HepG2 (cell line): ENCODE measurements at regions not wholly inside any gene's neighbourhood (a gene's known extent, or its start where the extent isn't known, plus 50 kb on each side); places are given as distances from the start of the nearest gene placed in this dataset.

Source experiments
- ATAC-seq: fragments of 200-7000 bp; cut with Tn5 transposase; 3 replicates; pipeline ENCODE4 v1.9.1; 2020; ENCODE audit warnings: mild to moderate bottlenecking, moderate library complexity
- BruUV-seq: library from RNA; stranded (reverse); fragments of 400-500 nt; replicated peaks from 2 replicates; lab custom pipeline; 2021; lab: Mats Ljungman, UMichigan
- CTCF ChIA-PET: fragments of 300-600 bp; formaldehyde crosslinking; extraction: SDS; loops from one replicate; lab custom pipeline; 2021; ENCODE audit warnings: low total read pairs, inconsistent platforms, low intra/inter-chr PET ratio; lab: Yijun Ruan, JAX
- POLR2A ChIA-PET: fragments of 350-600 bp; sonication (Branson Sonifier 250); formaldehyde crosslinking; loops from one replicate; lab custom pipeline; 2020; ENCODE audit warnings: antibody characterized with exemption, inconsistent platforms; lab: Yijun Ruan, JAX
- DNase-seq: peaks from one replicate; pipeline ENCODE4 v3.0.0-alpha.2; 2015; ENCODE audit warnings: low spot score
- FAIRE-seq: peaks from 3 replicates; lab custom pipeline; 2011; peaks lifted over from hg19 to GRCh38; lab: Jason Lieb, UNC
- H2AFZ ChIP-seq: one replicate; pipeline ENCODE4 v1.6.1; 2011; ENCODE audit warnings: low read length, inconsistent platforms
- H3K27ac ChIP-seq: fragments of 300-600 bp; 3 replicates; pipeline ENCODE4 v1.8.0; 2011; ENCODE audit warnings: mixed run types, mild to moderate bottlenecking, mixed read lengths, low read length, inconsistent platforms; ENCODE audit not compliant: insufficient read depth; ENCODE audit errors: extremely low read length
- H3K27me3 ChIP-seq, 2 experiments: fragments of 200-600 bp in 1 of 2; 2 replicates in 1 of 2; 3 replicates in 1 of 2; pipeline versions ENCODE4 v1.6.0 to v1.8.0; 2011; ENCODE audit warnings: low read length in 2 of 2, mild to moderate bottlenecking in 2 of 2, moderate library complexity in 2 of 2, inconsistent platforms in 1 of 2; ENCODE audit not compliant: insufficient read depth in 2 of 2, control insufficient read depth in 1 of 2
- H3K36me3 ChIP-seq, 2 experiments: fragments of 200-600 bp in 1 of 2; replicated peaks in 1 of 2; 2 replicates in 1 of 2; 3 replicates in 1 of 2; pipeline versions ENCODE4 v1.5.1 to v1.8.0; 2011; ENCODE audit warnings: low read length in 2 of 2, inconsistent platforms in 1 of 2; ENCODE audit not compliant: insufficient read depth in 2 of 2, control insufficient read depth in 1 of 2
- H3K4me1 ChIP-seq: 2 replicates; pipeline ENCODE4 v1.5.1; 2012; ENCODE audit warnings: low read length, inconsistent platforms; ENCODE audit not compliant: insufficient read depth
- H3K4me2 ChIP-seq: 2 replicates; pipeline ENCODE4 v1.6.0; 2011; ENCODE audit warnings: low read depth, low read length, inconsistent platforms
- H3K4me3 ChIP-seq, 3 experiments: fragments of 200-600 bp in 1 of 3; sonication (generic), shearing (Covaris generic) in 1 of 3; replicated peaks in 1 of 3; 2 replicates each; pipeline ENCODE4 v1.5.1; 2011 to 2016; ENCODE audit warnings: low read length in 3 of 3, inconsistent platforms in 2 of 3, low read depth in 2 of 3, mild to moderate bottlenecking in 2 of 3, control low read depth in 1 of 3, mixed read lengths in 1 of 3; ENCODE audit not compliant: insufficient read depth in 1 of 3
- H3K79me2 ChIP-seq: one replicate; pipeline ENCODE4 v1.6.1; 2011; ENCODE audit warnings: low read length, inconsistent platforms; ENCODE audit not compliant: insufficient read depth
- H3K9ac ChIP-seq: 2 replicates; pipeline ENCODE4 v1.6.0; 2011; ENCODE audit warnings: mild to moderate bottlenecking, low read depth, low read length, inconsistent platforms; ENCODE audit not compliant: insufficient read depth
- H3K9me3 ChIP-seq: 2 replicates; pipeline ENCODE4 v1.5.1; 2012; ENCODE audit warnings: mild to moderate bottlenecking, low read length
- H4K20me1 ChIP-seq: 2 replicates; pipeline ENCODE4 v1.6.0; 2011; ENCODE audit warnings: inconsistent platforms, mild to moderate bottlenecking, low read length, moderate library complexity; ENCODE audit not compliant: insufficient read depth
- ATF5 ChIP-seq: sonication (generic); formaldehyde crosslinking; IDR thresholded peaks from 2 replicates; pipeline ENCODE4 v1.4.0; 2020; ENCODE audit warnings: mild to moderate bottlenecking, low read depth, missing genetic modification reagents
- CENPX ChIP-seq: sonication (generic); formaldehyde crosslinking; IDR thresholded peaks from 2 replicates; pipeline ENCODE4 v1.9.0; 2021; ENCODE audit warnings: mild to moderate bottlenecking, missing genetic modification reagents, moderate library complexity
- DNMT1 ChIP-seq: sonication (generic); formaldehyde crosslinking; IDR thresholded peaks from 2 replicates; pipeline ENCODE4 v1.5.1; 2020; ENCODE audit warnings: mild to moderate bottlenecking, missing genetic modification reagents
- EEA1 ChIP-seq: sonication (generic); formaldehyde crosslinking; IDR thresholded peaks from 2 replicates; pipeline ENCODE4 v1.5.1; 2020; ENCODE audit warnings: mild to moderate bottlenecking, missing genetic modification reagents, borderline replicate concordance
- EHMT2 ChIP-seq: fragments of 200-600 bp; sonication (generic); IDR thresholded peaks from 2 replicates; pipeline ENCODE4 v1.7.0; 2017; ENCODE audit warnings: antibody characterized with exemption, low read depth, low read length, borderline replicate concordance
- MIER2 ChIP-seq: IDR thresholded peaks from 2 replicates; pipeline ENCODE4 v1.6.1; 2016; ENCODE audit warnings: missing biosample characterization, missing genetic modification reagents
- NR2F1 ChIP-seq, 2 experiments: fragments of 450-650 bp in 1 of 2; formaldehyde crosslinking in 1 of 2; IDR thresholded peaks; 2 replicates each; pipeline versions ENCODE4 v1.5.0 to v1.6.1; 2016 to 2020; ENCODE audit warnings: mild to moderate bottlenecking in 1 of 2, missing compliant biosample characterization in 1 of 2, missing genetic modification reagents in 1 of 2, moderate library complexity in 1 of 2
- NRL ChIP-seq: sonication (generic); formaldehyde crosslinking; IDR thresholded peaks from 2 replicates; pipeline ENCODE4 v1.5.0; 2020; ENCODE audit warnings: missing genetic modification reagents, mild to moderate bottlenecking, moderate library complexity, borderline replicate concordance
- TEAD3 ChIP-seq: optimal IDR thresholded peaks from 2 replicates; pipeline ENCODE3; 2016; ENCODE audit warnings: borderline replicate concordance
- ZBTB25 ChIP-seq: IDR thresholded peaks from 2 replicates; pipeline ENCODE4 v1.6.1; 2018; ENCODE audit warnings: missing genetic modification reagents
- ZNF260 ChIP-seq: sonication (generic); formaldehyde crosslinking; IDR thresholded peaks from 2 replicates; pipeline ENCODE4 v1.4.0; 2020; ENCODE audit warnings: missing genetic modification reagents, low read depth, mild to moderate bottlenecking, borderline replicate concordance
- ZNF431 ChIP-seq: sonication (generic); formaldehyde crosslinking; IDR thresholded peaks from 2 replicates; pipeline ENCODE4 v1.9.0; 2022; ENCODE audit warnings: missing genetic modification reagents, low read depth, mild to moderate bottlenecking, borderline replicate concordance
- ZNF749 ChIP-seq: sonication (generic); formaldehyde crosslinking; IDR thresholded peaks from 2 replicates; pipeline ENCODE4 v1.8.0; 2022; ENCODE audit warnings: mild to moderate bottlenecking, missing genetic modification reagents, moderate library complexity, borderline replicate concordance
- WGBS: methylation state at CpG from one replicate; pipeline ENCODE4 v1.1.6; 2017; ENCODE audit warnings: low lambda C conversion rate; 5-methylcytosine and 5-hydroxymethylcytosine counted together
- in situ Hi-C: cut with HindIII; loops from 2 replicates; pipeline ENCODE4 v1.10.0; 2017; ENCODE audit warnings: low pct_unique_long_range_greater_than_20kb; ENCODE audit not compliant: extremely low pct_ligation_motif_present
- intact Hi-C: fragments of 100-400 bp; cut with micrococcal nuclease; formaldehyde crosslinking; loops from one replicate; pipeline ENCODE4 v1.10.0; 2022; ENCODE audit not compliant: unreplicated experiment
- TF ChIP-seq, protein P1 (sequence below): sonication (generic); formaldehyde crosslinking; IDR thresholded peaks from 2 replicates; pipeline ENCODE4 v1.8.1; 2023; ENCODE audit warnings: mild to moderate bottlenecking, missing genetic modification reagents, borderline replicate concordance

- Histone ChIP-seq H4K20me1 (no peaks in the 10 kb centered on the region), H2AFZ (no peak overlapping the region), H3K4me1 (0 out of 2 replicates have a peak, but pooled peaks cover 8% of the 10 kb centered on the region), H3K27ac (no peak overlapping the region), H3K4me2 (peak overlapping the region; percentile 47), H3K9ac (no peak overlapping the region), H3K4me3 (no peak overlapping the region), H3K9me3 (no peaks in the 10 kb centered on the region), H3K36me3 (no peaks in the 10 kb centered on the region), H3K27me3 (no peaks in the 10 kb centered on the region; a peak in 1 of 5 replicates), H3K79me2 (no peaks in the 10 kb centered on the region)
- 2% methylated on average over 5 of the region's 7 CpGs for WGBS
- in situ Hi-C loops = no loop called here
- POLR2A ChIA-PET = no interaction called here
- CTCF ChIA-PET = no interaction called here
- BruUV-seq = no TSS peak
- DNase-seq = peak; percentile 43
- ATAC-seq = peak; percentile 70
- TF ChIP-seq NRL (CRISPR knock-in tag) = no peak
- TF ChIP-seq ZBTB25 (CRISPR knock-in tag) = no peak
- no peak for TF ChIP-seq EHMT2
- TF ChIP-seq TEAD3 (CRISPR knock-in tag) = no peak
- intact Hi-C loops = no loop called here
- FAIRE-seq = no peak
Measured at GRCh38 chr11:23732026-23732425, 764.8 kb upstream of the LUZP2 start.

- ATAC-seq (no peak), DNase-seq (no peak), FAIRE-seq (no peak)
- H3K4me2 ChIP-seq = no peak overlapping the region
- no peak overlapping the region for H3K9ac ChIP-seq
- no peaks in the 10 kb centered on the region for H4K20me1 ChIP-seq
- H3K9me3 ChIP-seq = no peaks in the 10 kb centered on the region
- no peak overlapping the region for H3K27ac ChIP-seq
- POLR2A ChIA-PET = no interaction called here
- WGBS = 0% methylated on average over 1 of the region's 1 CpG
- no TSS peak for BruUV-seq
- intact Hi-C loops = no loop called here
- no peaks in the 10 kb centered on the region for H3K36me3 ChIP-seq
- TF ChIP-seq, protein P1, sequence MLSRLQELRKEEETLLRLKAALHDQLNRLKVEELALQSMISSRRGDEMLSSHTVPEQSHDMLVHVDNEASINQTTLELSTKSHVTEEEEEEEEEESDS = no peak
- TF ChIP-seq ZNF431 (CRISPR knock-in tag) = no peak
- no peak for TF ChIP-seq EEA1 (CRISPR knock-in tag)
- TF ChIP-seq ATF5 (CRISPR knock-in tag) = no peak
- no peak for TF ChIP-seq MIER2 (CRISPR knock-in tag)
- TF ChIP-seq ZNF749 (CRISPR knock-in tag) = no peak
- TF ChIP-seq DNMT1 (CRISPR knock-in tag) = no peak
- no peak for TF ChIP-seq NR2F1 (CRISPR knock-in tag; IDR thresholded peaks at IDR 0.05)
- no peak for TF ChIP-seq CENPX (CRISPR knock-in tag)
- TF ChIP-seq ZNF260 (CRISPR knock-in tag) = no peak
- TF ChIP-seq, all 625 proteins: peak for 0
- H3K79me2 ChIP-seq = no peaks in the 10 kb centered on the region
- no peak overlapping the region for H2AFZ ChIP-seq
- H3K27me3 ChIP-seq = no peaks in the 10 kb centered on the region; a peak in 1 of 5 replicates
- CTCF ChIA-PET = no interaction called here
- H3K4me1 ChIP-seq = no peaks in the 10 kb centered on the region
- H3K4me3 ChIP-seq = no peak overlapping the region
- in situ Hi-C loops = no loop called here
Measured at GRCh38 chr11:23746896-23747295, 750.0 kb upstream of the LUZP2 start.
